ENCODE measurements at regions not wholly inside any gene's neighbourhood (a gene's known extent, or its start where the extent isn't known, plus 50 kb on each side); places are given as distances from the start of the nearest gene placed in this dataset.
"Not testable (repeated sequence)": the region's sequence is repeated elsewhere in the genome, so short reads cannot be mapped to it uniquely, and the experiment has no call there.

GRCh38 chr2:136715146-136715545, 50.2 kb upstream of the THSD7B start:
- no peak for DNase-seq

GRCh38 chr2:136714452-136714951, 50.8 kb upstream of the THSD7B start:
- DNase-seq, result no peak

DNA sequence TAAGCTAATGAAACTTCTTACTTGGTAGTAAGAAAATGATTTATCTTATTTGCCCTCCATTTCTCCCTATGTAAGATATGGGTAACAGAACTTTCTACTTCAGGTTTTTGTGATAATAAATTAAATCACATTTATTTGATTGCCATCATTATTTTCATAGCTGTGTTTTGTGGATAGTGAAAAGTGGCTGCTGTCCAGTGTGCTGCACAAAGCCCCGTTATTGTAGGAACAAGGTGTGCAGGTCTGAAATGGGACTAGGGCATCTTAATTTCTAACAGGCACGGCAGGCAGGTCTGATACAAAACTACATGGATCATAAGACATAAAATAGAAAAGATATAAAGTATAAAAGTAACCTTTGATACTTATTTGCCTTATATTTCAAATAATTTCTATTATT, 51.6 kb upstream of the THSD7B start:
- no peak for DNase-seq

DNA sequence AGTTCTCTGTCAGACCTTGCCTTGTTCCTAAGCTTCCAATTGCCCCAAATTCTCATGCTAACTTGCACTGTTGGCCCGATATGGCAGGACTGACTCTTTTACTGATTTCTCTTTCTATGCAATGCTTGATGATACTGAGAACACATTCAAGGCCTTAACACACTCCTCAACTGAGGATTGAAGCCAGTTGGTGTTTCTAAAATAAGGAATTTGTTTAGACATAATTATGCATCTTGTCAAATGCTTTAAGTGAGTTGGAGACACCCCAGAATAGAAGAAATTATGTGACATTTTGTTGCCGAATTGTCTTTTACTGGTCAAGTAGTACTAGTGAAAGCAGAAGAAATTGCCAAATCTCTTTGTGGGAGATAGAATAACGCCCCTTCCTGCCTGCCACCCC, 60.0 kb upstream of the THSD7B start:
- no peak for DNase-seq

- no peak for DNase-seq
Observed at GRCh38 chr2:136703214-136703613, 62.1 kb upstream of the THSD7B start.

- DNase-seq, result no peak
Observed at GRCh38 chr2:136696438-136696837, 68.9 kb upstream of the THSD7B start.

- no peak for DNase-seq
Observed at GRCh38 chr2:136693966-136694365, 71.4 kb upstream of the THSD7B start.

DNA sequence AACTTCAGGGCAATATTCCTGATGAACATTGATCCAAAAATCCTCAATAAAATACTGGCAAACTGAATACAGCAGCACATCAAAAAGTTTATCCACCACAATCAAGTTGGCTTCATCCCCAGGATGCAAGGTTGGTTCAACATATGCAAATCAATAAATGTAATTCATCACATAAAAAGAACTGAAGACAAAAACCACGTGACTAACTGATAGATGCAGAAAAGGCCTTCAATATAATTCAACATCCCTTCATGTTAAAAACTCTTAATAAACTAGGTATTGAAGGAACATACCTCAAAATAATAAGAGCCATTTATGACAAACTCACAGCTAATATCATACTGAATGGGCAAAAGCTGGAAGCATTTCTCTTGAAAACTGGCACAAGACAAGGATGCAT, 85.3 kb upstream of the THSD7B start:
- not testable (repeated sequence) for DNase-seq

GRCh38 chr2:136665736-136666135, 99.6 kb upstream of the THSD7B start:
- no peak for DNase-seq

DNA sequence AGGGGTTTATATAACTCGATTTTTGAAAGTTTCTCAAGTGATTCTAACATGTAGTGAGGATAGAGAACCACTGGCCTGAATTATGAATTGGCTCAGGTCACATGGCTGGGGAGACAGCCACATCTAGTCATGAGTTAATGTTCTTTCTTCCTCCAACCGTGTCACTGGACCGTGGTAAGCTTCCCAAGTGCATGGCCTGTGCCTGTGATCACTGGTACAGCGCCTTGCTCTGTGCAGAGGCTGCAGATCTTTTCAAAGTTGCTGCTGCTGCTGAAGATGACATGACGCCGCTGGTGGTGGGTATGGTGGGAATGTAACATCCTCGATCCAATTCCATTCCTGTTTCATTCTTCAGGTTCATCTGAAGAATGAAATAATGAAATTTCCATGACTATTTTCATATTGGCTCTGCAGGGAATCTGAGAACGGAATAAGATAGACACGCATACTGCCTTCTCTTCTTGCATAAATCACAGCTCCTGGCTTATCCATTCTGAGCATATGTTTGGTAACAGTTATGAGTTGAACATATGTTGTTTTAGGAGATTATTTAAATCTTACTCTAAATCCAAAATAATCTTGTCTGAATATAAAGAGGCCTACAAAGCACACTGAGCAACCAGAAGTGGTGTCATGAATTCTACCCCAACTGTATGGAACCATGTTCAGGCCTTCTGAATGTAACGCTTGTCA, 100.5 kb upstream of the THSD7B start:
- DNase-seq, result no peak

DNA sequence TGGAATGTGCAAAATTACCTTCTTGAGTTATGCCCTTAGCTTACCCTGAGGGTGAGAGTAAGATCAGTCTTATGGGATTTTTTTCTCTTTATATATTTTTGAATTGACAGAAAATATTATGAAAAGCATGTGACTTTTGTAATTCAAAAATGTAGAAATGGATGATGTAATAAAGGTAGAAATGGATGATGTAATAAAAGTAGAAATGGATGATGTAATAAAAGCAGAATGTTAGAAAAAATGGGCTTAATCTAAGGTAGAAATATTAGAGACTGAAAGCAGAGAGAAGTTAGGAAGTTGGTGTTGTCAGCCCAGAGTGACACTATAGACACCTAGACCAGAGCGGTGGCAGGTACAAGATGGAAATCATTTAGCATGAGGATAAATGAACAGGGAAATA, 107.1 kb upstream of the THSD7B start:
- DNase-seq, result no peak

GRCh38 chr2:136653861-136654260, 111.5 kb upstream of the THSD7B start:
- no peak for DNase-seq

- DNase-seq, result no peak
Observed at GRCh38 chr2:136651456-136652010, 113.8 kb upstream of the THSD7B start.

DNA sequence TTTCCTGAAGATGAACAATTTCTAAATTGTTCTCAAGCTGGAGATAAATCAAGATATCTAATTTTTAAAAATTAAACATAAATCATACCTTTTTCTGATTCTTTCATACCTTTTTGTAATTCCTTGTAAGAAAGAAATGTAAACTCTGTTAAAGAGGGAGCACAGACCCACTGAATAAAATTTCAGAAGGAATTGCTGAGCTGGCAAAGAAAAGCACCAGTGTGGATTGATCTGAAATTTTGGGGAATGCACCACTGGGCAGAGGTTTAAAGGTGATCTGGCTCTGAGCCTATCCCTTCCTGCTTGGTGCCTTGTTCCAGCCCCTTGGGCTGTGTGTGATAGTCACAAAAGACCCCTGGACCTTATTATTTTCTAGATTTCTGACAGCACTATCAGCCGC, 118.3 kb upstream of the THSD7B start:
- DNase-seq, result no peak

DNA sequence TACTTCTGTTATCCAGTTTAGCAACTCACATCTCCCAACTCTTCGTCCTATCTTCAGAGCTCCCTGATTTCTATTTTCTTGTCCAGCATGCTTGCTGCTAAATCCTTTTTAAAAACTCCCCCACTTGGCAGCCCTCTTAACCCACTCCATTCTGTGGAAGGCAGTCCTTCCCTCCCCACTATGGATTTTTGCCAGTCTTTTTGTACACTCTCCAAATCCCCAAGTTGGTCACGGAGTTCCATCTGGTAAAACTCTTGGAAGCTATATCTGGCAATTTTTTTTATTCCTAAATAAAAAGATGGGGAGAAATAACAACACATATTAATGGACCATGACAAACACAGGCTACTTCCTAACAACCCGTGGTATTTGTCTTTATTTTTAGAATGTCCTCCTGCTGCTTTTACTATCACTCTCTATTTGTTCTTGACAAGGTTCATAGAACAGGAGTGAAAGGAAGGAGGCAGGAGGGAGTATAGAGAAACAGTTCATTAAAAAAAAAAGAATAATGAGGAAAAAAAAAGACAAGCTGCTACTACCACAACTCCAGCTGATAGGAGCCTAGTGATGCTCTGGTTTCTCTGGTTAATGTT, 120.0 kb upstream of the THSD7B start:
- no peak for DNase-seq

- DNase-seq, result no peak
Observed at GRCh38 chr2:136639651-136640050, 125.7 kb upstream of the THSD7B start.

DNA sequence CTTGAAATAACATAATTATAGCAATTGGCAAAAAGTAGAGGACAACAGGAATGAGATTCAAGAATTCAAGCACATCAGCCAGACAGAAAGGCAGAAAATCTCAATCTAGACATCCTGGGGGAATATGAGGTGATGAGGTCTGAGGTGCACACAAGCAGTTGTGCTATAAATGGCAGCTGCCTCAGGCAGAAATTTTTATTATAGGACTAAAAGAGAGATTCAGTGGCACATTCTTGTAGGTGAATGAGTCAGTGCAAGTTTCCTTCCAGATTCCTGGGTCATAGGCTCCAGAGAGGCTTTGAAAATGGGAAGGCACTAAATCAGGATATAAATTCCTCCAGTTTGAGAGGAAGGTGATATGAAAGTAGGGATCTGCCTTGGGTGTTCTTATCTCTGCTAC, 127.2 kb upstream of the THSD7B start:
- no peak for DNase-seq

DNA sequence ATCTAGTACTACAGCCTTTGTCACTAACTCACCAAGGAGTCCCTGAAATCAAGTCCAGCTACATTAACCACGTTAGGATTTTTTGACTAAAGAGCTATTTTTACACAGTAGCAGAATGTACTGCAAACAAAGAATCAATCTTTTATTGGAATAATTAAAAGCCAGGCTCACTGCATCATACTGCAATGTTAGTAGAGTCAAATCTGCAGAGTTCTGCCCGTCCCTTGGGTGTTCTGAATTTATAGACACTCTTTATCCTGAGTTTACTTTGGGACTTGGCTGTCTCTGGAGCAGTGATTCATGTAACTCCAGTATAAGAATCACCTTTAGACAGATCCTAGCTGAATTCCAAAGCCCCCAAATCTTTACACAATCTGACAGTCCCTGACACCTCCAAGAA, 127.9 kb upstream of the THSD7B start:
- DNase-seq, result no peak

- DNase-seq, result no peak
Observed at GRCh38 chr2:136628490-136628889, 136.9 kb upstream of the THSD7B start.

- DNase-seq, result no peak
Observed at GRCh38 chr2:136613096-136613495, 152.2 kb upstream of the THSD7B start.

DNA sequence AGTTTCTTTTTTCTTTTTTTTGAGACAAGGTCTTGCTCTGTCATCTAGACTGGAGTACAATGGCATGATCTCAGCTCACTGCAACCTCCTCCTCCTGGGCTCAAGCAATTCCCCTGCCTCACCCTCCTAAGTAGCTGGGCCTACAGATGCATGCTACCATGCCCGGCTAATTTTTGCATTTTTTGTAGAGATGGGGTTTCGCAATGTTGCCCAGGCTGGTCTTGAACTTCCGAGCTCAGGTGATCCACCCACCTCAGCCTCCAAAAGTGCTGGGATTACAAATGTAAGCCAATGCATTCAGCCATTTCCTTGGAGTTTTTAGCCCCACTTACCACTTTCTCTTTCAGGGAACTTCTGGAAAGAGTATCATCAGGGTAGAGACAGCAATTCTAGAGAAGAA, 153.3 kb upstream of the THSD7B start:
- no peak for DNase-seq

- no peak for DNase-seq
Observed at GRCh38 chr2:136611451-136611850, 153.9 kb upstream of the THSD7B start.

- peak; percentile 51 for DNase-seq
Observed at GRCh38 chr2:136582628-136583205, 182.6 kb upstream of the THSD7B start.

DNA sequence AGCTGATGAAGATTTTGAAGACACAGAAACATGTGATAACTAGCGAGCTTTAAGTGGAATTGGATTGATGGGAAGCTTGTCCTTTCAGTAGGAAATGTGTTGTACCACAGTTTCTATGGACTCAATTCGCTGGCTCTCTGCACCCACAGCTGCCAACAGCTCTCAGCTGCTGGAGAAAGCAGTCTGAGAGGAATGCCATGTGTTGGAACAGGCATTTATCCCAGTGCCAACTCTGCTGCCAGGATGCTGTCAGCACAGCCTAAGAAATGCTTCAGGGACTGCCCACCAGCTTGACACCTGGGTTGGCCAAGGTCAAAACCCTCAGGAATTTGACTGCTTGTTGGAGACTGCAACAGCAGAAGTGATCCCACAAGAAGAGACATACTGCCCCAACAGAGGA, 193.0 kb upstream of the THSD7B start:
- DNase-seq, result no peak

Measured in RPMI8226 (cell line).